ENCODE measurements at regions not wholly inside any gene's neighbourhood (a gene's known extent, or its start where the extent isn't known, plus 50 kb on each side); places are given as distances from the start of the nearest gene placed in this dataset.

DNA sequence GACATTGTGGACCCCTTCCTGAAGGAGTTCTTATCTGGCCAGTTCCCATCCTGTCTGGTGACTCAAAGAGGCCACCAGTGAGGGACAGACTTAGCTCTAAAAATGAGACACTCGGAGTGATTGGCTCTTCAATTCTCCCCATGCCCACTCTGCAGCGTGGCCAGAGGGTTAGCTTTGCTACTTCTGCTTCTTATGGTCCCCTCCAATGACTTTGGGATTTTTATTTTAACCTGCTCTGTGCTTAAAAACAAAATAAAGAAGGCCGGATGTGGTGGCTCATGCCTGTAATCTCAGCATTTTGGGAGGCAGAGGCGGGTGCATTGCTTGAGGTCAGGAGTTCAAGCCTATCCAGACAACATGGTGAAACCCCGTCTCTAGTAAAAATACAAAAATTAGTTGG is 573.0 kb upstream of the AUTS2 start:
- TF ChIP-seq, protein P1, sequence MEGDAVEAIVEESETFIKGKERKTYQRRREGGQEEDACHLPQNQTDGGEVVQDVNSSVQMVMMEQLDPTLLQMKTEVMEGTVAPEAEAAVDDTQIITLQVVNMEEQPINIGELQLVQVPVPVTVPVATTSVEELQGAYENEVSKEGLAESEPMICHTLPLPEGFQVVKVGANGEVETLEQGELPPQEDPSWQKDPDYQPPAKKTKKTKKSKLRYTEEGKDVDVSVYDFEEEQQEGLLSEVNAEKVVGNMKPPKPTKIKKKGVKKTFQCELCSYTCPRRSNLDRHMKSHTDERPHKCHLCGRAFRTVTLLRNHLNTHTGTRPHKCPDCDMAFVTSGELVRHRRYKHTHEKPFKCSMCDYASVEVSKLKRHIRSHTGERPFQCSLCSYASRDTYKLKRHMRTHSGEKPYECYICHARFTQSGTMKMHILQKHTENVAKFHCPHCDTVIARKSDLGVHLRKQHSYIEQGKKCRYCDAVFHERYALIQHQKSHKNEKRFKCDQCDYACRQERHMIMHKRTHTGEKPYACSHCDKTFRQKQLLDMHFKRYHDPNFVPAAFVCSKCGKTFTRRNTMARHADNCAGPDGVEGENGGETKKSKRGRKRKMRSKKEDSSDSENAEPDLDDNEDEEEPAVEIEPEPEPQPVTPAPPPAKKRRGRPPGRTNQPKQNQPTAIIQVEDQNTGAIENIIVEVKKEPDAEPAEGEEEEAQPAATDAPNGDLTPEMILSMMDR (IDR thresholded peaks at IDR 0.05; ENCODE audit: low read depth, low read length, poor library complexity, severe bottlenecking) = no peak
- TF ChIP-seq EZH2phosphoT487 (IDR thresholded peaks at IDR 0.05; ENCODE audit: borderline replicate concordance, low read length) = no peak

Data from DOHH2 (cell line).